Thyroid gland (tissue), 4 donors: ENCODE measurements at regions not wholly inside any gene's neighbourhood (a gene's known extent, or its start where the extent isn't known, plus 50 kb on each side); places are given as distances from the start of the nearest gene placed in this dataset.

Experiments
- DNase-seq, 2 donors: peaks; one replicate each; pipeline ENCODE4 v3.0.0-alpha.2; 2019
- H3K27ac ChIP-seq, 3 donors: fragments of 200-600 bp; sonication (generic); 1 replicate in 2 of 3; 2 replicates in 1 of 3; pipeline ENCODE4 v1.5.1; 2016 to 2019; ENCODE audit warnings: mild to moderate bottlenecking in 1 of 3, moderate library complexity in 1 of 3
- H3K27me3 ChIP-seq: fragments of 200-600 bp; sonication (generic); one replicate; pipeline ENCODE4 v1.5.1; 2019
- H3K36me3 ChIP-seq, 2 donors: fragments of 200-600 bp; sonication (generic); one replicate each; pipeline ENCODE4 v1.5.1; 2016 to 2019
- H3K4me1 ChIP-seq, 2 donors: fragments of 200-600 bp; sonication (generic); one replicate each; pipeline ENCODE4 v1.5.1; 2017 to 2019
- H3K4me3 ChIP-seq, 3 donors: fragments of 200-600 bp; sonication (generic); replicated peaks in 1 of 3; 1 replicate in 2 of 3; 2 replicates in 1 of 3; pipeline ENCODE4 v1.5.1; 2016; ENCODE audit warnings: mild to moderate bottlenecking in 1 of 3
- H3K9me3 ChIP-seq: fragments of 200-600 bp; sonication (generic); one replicate; pipeline ENCODE4 v1.5.1; 2017
- CTCF ChIP-seq, 6 experiments: fragments of 200-600 bp in 3 of 6; fragments of 450-650 bp in 3 of 6; sonication (generic) in 3 of 6; IDR thresholded peaks; one replicate each; pipeline ENCODE4 v1.5.1; 2016 to 2019; ENCODE audit warnings: antibody characterized with exemption in 6 of 6, mild to moderate bottlenecking in 2 of 6, inconsistent platforms in 1 of 6, moderate library complexity in 1 of 6
- POLR2A ChIP-seq, 2 donors: fragments of 450-650 bp; IDR thresholded peaks; one replicate each; pipeline ENCODE4 v1.6.1; 2017; ENCODE audit warnings: antibody characterized with exemption in 2 of 2, mild to moderate bottlenecking in 2 of 2, moderate library complexity in 1 of 2
- WGBS, 2 donors: methylation state at CpG; one replicate each; pipeline ENCODE4 v1.1.5; 2017; 5-methylcytosine and 5-hydroxymethylcytosine counted together
- intact Hi-C: fragments of 100-400 bp; cut with DNase I; formaldehyde crosslinking; loops from one replicate; pipeline ENCODE4 v1.15.1; 2023

GRCh38 chr3:18841422-18842343 lies 306.6 kb upstream of the KCNH8 start:
- DNase-seq: no peak
- Histone ChIP-seq H3K27me3 (no peaks in the 10 kb centered on the region), H3K4me3 (no peak overlapping the region), H3K4me1 (no peaks in the 10 kb centered on the region), H3K9me3 (no peaks in the 10 kb centered on the region), H3K36me3 (no peaks in the 10 kb centered on the region), H3K27ac (no peak overlapping the region)
- WGBS, 2 donors: 63 to 77% methylated on average over 6 of the region's 6 CpGs
- intact Hi-C loops: loop anchor here (10.0 kb wide), 1 partner anchor 153 kb away; no protein-coding TSS in a partner anchor
- no peak for TF ChIP-seq CTCF (IDR thresholded peaks at IDR 0.05)

- no peaks in the 10 kb centered on the region for H3K36me3 ChIP-seq
- H3K4me1 ChIP-seq: no peaks in the 10 kb centered on the region
- H3K27ac ChIP-seq: no peak overlapping the region
- no peak for DNase-seq
- WGBS, 2 donors: 71 to 76% methylated on average over 3 of the region's 3 CpGs
- H3K27me3 ChIP-seq: no peaks in the 10 kb centered on the region
- no peaks in the 10 kb centered on the region for H3K9me3 ChIP-seq
- H3K4me3 ChIP-seq: no peak overlapping the region
- intact Hi-C loops: loop anchor here (10.0 kb wide), 1 partner anchor 154 kb away; no protein-coding TSS in a partner anchor
- TF ChIP-seq CTCF (IDR thresholded peaks at IDR 0.05) (no peak), POLR2A (IDR thresholded peaks at IDR 0.05) (no peak)
These were observed 307.7 kb upstream of the KCNH8 start for GRCh38 chr3:18840535-18841137.

GRCh38 chr3:18838758-18839157 lies 309.6 kb upstream of the KCNH8 start:
- intact Hi-C loops: no loop called here
- H3K9me3 ChIP-seq: no peaks in the 10 kb centered on the region
- no peaks in the 10 kb centered on the region for H3K36me3 ChIP-seq
- WGBS, 2 donors: 83 to 100% methylated on average over 1 of the region's 1 CpG
- no peak for DNase-seq
- H3K4me3 ChIP-seq: no peak overlapping the region
- H3K27me3 ChIP-seq: no peaks in the 10 kb centered on the region
- H3K4me1 ChIP-seq: no peaks in the 10 kb centered on the region
- H3K27ac ChIP-seq: no peak overlapping the region
- no peak for TF ChIP-seq CTCF (IDR thresholded peaks at IDR 0.05)
- no peak for TF ChIP-seq POLR2A (IDR thresholded peaks at IDR 0.05)

- intact Hi-C loops: no loop called here
- 64 to 68% methylated on average over 3 of the region's 3 CpGs for WGBS, 2 donors
- no peaks in the 10 kb centered on the region for H3K27me3 ChIP-seq
These were observed 311.1 kb upstream of the KCNH8 start for GRCh38 chr3:18837137-18837755.

More at GRCh38 chr3:18837137-18837755, 311.1 kb upstream of the KCNH8 start:
- H3K36me3 ChIP-seq: no peaks in the 10 kb centered on the region
- H3K9me3 ChIP-seq: no peaks in the 10 kb centered on the region
- H3K4me1 ChIP-seq: no peaks in the 10 kb centered on the region
- DNase-seq: no peak
- no peak overlapping the region for H3K4me3 ChIP-seq
- H3K27ac ChIP-seq: no peak overlapping the region
- TF ChIP-seq POLR2A (IDR thresholded peaks at IDR 0.05): no peak
- no peak for TF ChIP-seq CTCF (IDR thresholded peaks at IDR 0.05)
